ENCODE measurements at regions not wholly inside any gene's neighbourhood (a gene's known extent, or its start where the extent isn't known, plus 50 kb on each side); places are given as distances from the start of the nearest gene placed in this dataset.
"Not testable (repeated sequence)": the region's sequence is repeated elsewhere in the genome, so short reads cannot be mapped to it uniquely, and the experiment has no call there.

DNA sequence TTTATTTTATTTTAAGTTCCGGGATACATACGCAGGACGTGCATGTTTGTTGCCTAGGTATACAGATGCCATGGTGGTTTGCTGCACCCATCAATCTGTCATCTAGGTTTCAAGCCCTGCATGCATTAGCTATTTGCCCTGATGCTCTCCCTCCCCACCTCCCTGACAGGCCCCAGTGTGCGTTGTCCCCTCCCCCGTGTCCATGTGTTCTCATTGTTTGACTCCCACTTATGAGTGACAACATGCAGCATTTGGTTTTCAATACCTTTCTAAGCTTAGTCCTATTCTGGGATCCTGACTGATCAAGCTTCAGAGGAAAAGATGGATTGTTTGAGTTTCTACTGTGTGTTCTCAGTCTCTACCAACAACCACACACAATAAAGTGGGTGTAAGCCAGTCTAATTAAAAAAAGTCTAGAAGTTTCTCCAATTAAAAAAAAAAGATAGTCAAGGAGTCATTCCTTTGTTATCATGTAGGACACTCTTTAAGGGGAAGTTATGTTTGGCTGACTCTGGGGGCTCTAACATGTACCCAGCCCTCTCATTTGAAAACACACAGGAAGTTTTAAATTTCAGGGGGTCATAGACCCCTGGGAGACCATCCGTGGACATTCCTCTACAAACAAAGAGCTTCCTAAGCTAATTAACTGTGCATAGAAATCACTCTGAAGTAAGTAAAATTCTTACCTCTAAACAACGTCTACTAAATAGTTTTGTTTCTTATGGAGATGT, 66.3 kb upstream of the ADAMTS18 start:
- 59 to 64% methylated on average over 7 of the region's 7 CpGs for WGBS, 2 donors
- no peak for ATAC-seq
- no peak for DNase-seq
- Histone ChIP-seq H3K9me3 (no peaks in the 10 kb centered on the region), H3K36me3 (no peaks in the 10 kb centered on the region), H3K4me1 (no peaks in the 10 kb centered on the region), H3K27ac (no peak overlapping the region), H3K27me3 (peaks cover 0 to 4% (median 0%) of the 10 kb centered on the region in 4 donors), H3K4me3 (no peak overlapping the region)
- intact Hi-C loops (cut with DNase I), result no loop called here
- TF ChIP-seq, protein P1, sequence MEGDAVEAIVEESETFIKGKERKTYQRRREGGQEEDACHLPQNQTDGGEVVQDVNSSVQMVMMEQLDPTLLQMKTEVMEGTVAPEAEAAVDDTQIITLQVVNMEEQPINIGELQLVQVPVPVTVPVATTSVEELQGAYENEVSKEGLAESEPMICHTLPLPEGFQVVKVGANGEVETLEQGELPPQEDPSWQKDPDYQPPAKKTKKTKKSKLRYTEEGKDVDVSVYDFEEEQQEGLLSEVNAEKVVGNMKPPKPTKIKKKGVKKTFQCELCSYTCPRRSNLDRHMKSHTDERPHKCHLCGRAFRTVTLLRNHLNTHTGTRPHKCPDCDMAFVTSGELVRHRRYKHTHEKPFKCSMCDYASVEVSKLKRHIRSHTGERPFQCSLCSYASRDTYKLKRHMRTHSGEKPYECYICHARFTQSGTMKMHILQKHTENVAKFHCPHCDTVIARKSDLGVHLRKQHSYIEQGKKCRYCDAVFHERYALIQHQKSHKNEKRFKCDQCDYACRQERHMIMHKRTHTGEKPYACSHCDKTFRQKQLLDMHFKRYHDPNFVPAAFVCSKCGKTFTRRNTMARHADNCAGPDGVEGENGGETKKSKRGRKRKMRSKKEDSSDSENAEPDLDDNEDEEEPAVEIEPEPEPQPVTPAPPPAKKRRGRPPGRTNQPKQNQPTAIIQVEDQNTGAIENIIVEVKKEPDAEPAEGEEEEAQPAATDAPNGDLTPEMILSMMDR (IDR thresholded peaks at IDR 0.05), result no peak
- FAIRE-seq, result no peak

DNA sequence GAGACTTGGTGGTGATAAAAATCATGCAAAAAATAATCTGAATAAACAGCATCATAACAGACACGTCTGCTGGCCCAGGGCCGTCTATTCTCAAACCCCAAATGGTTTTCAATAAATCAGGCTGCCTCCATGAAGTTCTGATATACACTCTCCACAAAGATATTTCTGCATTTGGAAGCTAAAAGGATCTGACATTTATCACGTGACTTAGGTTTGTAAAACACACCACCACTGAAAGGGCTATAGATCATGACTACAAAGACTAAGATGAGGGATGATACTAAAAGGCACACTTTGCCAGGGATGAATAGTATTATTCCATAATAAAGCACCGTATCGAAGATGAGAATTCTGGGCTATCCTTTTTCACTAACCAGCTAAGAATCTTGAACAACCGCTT, 67.6 kb upstream of the ADAMTS18 start:
- H3K4me3 ChIP-seq, result no peak overlapping the region
- no peak overlapping the region for H3K27ac ChIP-seq
- intact Hi-C loops (cut with DNase I), result no loop called here
- no peak for FAIRE-seq
- no peak for DNase-seq
- TF ChIP-seq, protein P1 (IDR thresholded peaks at IDR 0.05), result no peak
- no peak for ATAC-seq
- 74 to 85% methylated on average over 6 of the region's 6 CpGs for WGBS, 2 donors
- no peaks in the 10 kb centered on the region for H3K9me3 ChIP-seq
- H3K4me1 ChIP-seq, result no peaks in the 10 kb centered on the region
- peaks cover 0 to 4% (median 0%) of the 10 kb centered on the region in 4 donors for H3K27me3 ChIP-seq
- no peaks in the 10 kb centered on the region for H3K36me3 ChIP-seq

DNA sequence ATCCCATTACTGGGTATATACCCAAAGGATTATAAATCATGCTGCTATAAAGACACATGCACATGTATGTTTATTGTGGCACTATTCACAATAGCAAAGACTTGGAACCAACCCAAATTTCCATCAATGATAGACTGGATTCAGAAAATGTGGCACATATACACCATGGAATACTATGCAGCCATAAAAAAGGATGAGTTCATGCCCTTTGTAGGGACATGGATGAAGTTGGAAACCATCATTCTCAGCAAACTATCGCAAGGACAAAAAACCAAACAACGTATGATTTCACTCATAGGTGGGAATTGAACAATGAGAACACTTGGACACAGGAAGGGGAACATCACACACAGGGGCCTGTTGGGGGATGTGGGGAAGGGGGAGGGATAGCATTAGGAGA, 71.7 kb upstream of the ADAMTS18 start:
- DNase-seq; intact Hi-C loops (cut with DNase I); H3K4me1 ChIP-seq; H3K4me3 ChIP-seq; H3K27ac ChIP-seq; H3K27me3 ChIP-seq; FAIRE-seq; H3K9me3 ChIP-seq; H3K36me3 ChIP-seq; ATAC-seq: not testable (repeated sequence)
- WGBS, 2 donors, result 78 to 91% methylated on average over 2 of the region's 2 CpGs

DNA sequence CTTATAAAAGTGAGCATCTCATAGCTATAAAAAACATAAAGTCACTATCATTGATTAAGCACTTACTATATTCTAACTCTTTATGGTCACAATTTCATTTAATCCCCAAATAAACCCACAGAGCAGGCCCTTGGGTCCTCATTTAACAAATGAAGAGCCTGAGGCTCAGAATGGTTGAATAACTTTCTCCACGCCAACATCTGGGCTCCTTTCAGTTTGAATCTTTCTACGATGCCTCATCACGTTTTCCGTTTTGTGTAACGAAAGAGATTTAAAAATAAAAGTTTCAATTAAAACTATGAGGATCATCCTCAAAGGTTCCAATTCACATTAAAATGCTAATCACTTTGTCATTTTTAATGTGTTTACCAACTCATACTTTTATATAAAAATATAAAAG, 74.2 kb upstream of the ADAMTS18 start:
- no peak for DNase-seq

DNA sequence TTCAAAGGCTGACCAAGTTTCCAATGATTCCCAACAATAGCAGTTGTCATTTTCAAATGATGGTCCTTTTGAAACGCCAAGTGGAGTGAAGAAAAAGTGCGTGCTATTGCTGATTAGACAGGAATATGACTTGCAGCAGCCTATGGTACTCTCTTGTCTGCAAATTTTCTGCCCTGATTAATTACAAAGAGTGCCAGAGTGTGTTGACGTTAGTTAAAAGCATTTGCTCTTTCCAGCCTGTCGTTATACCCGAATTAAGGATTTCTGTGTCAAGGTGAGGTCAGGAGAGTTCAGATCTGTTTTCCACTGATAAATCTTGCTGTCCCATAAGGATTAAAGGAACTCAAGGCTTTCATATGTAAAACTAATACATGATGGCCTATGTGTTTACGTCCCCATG, 75.0 kb upstream of the ADAMTS18 start:
- Histone ChIP-seq H3K36me3 (no peaks in the 10 kb centered on the region), H3K27me3 (peaks cover 0 to 8% (median 0%) of the 10 kb centered on the region in 4 donors), H3K9me3 (no peaks in the 10 kb centered on the region), H3K4me3 (no peak overlapping the region), H3K4me1 (no peaks in the 10 kb centered on the region), H3K27ac (no peak overlapping the region)
- TF ChIP-seq, protein P1 (IDR thresholded peaks at IDR 0.05), result no peak
- intact Hi-C loops (cut with DNase I), result no loop called here
- FAIRE-seq (no peak), ATAC-seq (peak in 2 of 4 donors; percentile 42 to 50), DNase-seq (no peak)
- WGBS, 2 donors, result 17 to 20% methylated on average over 6 of the region's 6 CpGs

More for the DNA sequence above, 74.2 kb upstream of the ADAMTS18 start:
- no peaks in the 10 kb centered on the region for H3K36me3 ChIP-seq
- ATAC-seq (no peak), FAIRE-seq (no peak)
- no peak overlapping the region for H3K27ac ChIP-seq
- H3K4me1 ChIP-seq, result no peaks in the 10 kb centered on the region
- 69 to 85% methylated on average over 5 of the region's 5 CpGs for WGBS, 2 donors
- H3K9me3 ChIP-seq, result no peaks in the 10 kb centered on the region
- H3K4me3 ChIP-seq, result no peak overlapping the region
- peaks cover 0 to 8% (median 0%) of the 10 kb centered on the region in 4 donors for H3K27me3 ChIP-seq
- TF ChIP-seq, protein P1 (IDR thresholded peaks at IDR 0.05), result no peak
- intact Hi-C loops (cut with DNase I), result no loop called here

All from pancreas (tissue), 10 donors.